ENCODE measurements at regions not wholly inside any gene's neighbourhood (a gene's known extent, or its start where the extent isn't known, plus 50 kb on each side); places are given as distances from the start of the nearest gene placed in this dataset.
"Not testable (repeated sequence)": the region's sequence is repeated elsewhere in the genome, so short reads cannot be mapped to it uniquely, and the experiment has no call there.

GRCh38 chr7:82624337-82624736 is 180.8 kb upstream of the CACNA2D1 start:
- DNase-seq, result no peak

DNA sequence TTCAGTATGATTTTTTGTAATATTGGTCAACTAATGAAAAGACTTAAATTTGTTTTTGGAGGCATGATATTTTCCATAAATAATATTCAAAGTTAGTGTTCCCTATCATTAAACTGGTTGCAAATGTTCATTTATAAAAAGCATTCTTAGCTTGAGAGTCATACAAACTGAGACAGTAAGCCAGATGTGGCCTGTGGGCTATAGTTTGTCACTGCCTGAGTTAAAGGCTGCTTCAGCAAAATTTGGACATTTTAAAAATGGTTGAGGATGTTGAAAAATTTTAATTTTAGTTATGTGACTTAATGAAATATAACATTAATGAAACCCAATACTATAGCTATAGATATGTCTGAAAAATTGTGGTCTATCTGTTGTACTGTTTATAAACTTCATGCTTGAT is 180.2 kb upstream of the CACNA2D1 start:
- DNase-seq, result no peak

DNA sequence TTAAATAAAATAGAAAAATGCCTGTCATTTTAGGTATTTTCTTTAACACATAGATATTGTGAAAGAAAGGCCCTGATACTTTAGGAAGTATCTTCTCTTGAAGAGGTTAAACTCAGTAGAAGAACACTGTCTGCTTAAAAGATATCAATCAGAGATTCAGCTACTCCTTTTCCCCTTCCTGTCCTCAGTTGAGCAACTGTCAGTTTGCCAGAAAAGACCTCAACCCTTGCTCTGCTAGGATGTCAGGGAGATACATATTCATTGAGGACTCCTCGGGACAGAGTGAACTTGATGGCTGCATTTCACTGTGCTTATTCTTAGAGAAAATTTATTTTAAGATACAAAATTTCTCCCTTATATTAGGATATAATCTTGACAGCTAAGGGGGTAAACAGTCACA is 173.6 kb upstream of the CACNA2D1 start:
- DNase-seq, result no peak

DNA sequence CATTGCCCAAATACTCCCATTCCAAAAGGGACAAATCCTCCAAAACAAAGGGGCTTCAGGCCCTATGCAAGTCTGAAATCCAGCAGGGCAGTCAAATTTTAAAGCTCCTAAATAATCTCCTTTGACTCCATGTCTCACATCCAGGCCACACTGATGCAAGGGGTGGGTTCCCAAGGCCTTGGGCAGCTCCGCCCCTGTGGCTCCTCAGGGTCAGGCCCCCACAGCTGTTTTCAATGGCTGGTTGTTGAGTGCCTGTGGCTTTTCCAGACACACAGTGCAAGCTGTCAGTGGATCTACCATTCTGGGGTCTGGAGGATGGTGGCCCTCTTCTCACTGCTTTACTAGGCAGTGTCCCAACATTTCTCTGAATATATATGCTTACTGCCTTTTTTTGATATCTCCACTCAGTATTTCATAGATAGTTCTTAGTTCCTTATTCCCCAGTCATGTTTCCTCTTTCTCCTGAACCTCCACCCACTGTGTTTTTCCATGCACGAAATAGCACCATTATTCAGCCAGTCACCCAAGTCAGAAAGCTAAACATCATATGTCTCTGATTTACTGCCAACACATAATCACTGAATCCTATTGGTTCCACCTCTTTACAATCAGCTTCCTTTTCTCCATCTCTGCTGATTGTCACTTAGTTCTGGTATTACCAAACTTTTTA is 172.6 kb upstream of the CACNA2D1 start:
- DNase-seq, result no peak

DNA sequence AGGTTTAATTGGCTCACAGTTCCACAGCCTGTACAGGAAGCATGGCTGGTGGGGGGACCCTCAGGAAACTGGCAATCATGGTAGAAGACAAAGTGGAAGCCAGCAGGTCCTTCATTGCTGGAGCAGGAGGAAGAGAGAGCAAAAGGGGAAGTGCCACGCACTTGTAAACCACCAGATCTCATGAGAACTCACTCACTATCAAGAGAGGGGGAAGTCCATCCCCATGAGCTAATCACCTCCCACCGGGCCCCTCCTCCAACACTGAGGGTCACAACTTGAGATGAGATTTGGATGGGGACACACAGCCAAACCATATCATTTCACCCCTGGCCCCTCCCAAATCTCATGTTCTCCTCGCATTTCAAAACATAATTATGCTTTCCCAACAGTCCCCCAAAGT is 171.9 kb upstream of the CACNA2D1 start:
- DNase-seq, result no peak

- no peak for DNase-seq
These were observed 166.2 kb upstream of the CACNA2D1 start for GRCh38 chr7:82609746-82610145.

DNA sequence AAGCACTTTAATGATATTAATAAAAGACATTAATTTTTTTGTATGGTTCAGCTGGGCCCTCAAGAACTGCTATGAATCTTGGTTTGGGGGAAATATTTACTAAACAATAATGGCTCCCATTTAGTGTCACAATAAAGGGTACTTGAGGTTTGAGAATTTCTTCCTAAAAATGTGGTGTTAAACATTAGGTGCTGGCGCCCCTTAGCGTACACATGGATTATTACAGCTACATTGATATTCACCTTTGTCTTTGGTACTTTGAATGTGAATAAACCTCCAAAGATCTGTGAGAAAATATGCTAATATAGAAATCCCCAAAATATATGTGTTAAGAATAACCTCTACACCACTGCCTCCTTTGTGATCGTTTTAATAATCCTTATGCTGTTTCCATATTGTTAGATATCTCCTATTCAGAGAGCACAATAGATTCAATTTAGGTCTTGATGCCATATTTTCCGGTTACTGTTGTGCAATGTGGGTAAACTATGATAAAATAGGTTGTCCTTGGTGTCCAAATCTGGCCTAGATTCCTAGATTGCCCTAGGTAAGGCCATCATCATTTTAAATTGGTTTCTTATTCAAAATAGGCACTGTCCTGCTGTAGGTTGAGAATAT is 161.8 kb upstream of the CACNA2D1 start:
- DNase-seq, result no peak

GRCh38 chr7:82602066-82602465 is 158.5 kb upstream of the CACNA2D1 start:
- no peak for DNase-seq

GRCh38 chr7:82600531-82600930 is 157.0 kb upstream of the CACNA2D1 start:
- no peak for DNase-seq

- no peak for DNase-seq
These were observed 156.3 kb upstream of the CACNA2D1 start for GRCh38 chr7:82599895-82600294.

DNA sequence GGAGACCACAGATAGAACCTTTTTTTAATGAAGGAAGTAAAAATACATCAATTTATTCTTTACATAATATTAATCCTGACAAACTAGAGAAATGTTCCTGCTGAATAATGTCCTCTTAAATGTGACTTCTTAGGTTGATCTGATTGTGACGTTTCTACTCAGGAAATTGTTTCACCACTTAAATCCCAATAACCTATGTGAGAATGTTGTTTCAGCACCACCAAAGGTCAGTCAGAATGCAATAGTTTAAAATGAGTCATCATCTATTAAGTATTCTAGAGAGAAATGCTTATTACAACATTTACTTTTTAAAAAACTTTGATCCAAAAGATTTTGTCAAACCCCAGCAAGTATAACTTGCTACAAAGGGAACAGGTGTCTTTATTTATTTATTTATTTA is 155.4 kb upstream of the CACNA2D1 start:
- DNase-seq, result no peak

DNA sequence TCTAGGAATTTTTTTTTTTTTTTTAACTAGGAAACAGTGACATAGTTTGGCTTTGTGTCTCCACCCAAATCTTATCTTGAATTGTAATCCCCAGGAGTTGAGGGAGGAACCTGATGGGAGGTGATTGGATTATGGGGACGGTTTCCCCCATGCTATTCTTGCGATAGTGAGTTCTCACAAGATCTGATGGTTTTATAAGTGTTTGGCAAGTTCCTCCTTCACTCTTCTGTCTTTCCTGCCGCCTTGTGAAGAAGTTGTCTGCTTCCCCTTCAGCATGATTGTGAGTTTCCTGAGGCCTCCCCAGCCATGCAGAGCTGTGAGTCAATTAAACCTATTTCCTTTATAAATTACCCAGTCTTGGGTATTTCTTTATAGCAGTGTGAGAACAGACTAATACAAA is 152.2 kb upstream of the CACNA2D1 start:
- not testable (repeated sequence) for DNase-seq

- no peak for DNase-seq
These were observed 151.6 kb upstream of the CACNA2D1 start for GRCh38 chr7:82595176-82595575.

DNA sequence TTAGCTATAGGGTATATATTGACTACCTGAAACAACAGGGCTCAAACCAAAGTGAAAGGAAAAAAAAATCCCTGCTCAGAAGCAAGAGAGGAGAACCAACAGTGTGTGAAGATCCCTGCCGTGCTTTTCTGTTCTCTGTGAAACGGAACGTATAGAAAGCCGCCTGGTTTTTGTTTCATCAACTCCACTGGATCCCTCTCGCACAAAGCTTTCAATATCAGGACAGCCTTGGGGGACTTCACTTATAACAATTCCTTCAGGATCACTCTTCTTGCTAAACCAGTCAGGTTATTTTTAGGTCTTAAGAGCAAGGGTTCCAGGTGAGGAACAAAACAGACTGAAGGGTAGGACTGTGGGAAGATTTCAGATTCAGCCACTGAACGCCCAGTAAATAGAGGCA is 151.1 kb upstream of the CACNA2D1 start:
- DNase-seq, result no peak

GRCh38 chr7:82593780-82594179 is 150.2 kb upstream of the CACNA2D1 start:
- no peak for DNase-seq

DNA sequence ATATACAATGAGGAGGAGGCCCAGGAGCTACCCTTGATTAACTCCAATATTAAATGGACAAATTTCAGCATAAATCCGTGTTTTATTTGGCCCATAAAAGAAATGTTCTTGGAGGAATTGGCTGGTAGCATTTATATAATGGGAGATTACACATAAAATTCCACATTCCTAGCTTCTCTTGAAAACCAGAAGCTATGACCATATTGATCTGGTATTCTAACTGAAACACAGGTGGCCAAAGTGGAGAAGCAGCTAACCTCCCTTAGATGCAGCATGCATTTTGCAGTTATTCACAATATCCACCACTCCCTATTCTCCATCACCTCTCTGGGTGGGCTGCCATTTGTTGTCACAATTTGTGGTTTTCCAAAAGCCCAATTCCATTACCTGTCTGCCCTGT is 148.8 kb upstream of the CACNA2D1 start:
- DNase-seq, result no peak

DNA sequence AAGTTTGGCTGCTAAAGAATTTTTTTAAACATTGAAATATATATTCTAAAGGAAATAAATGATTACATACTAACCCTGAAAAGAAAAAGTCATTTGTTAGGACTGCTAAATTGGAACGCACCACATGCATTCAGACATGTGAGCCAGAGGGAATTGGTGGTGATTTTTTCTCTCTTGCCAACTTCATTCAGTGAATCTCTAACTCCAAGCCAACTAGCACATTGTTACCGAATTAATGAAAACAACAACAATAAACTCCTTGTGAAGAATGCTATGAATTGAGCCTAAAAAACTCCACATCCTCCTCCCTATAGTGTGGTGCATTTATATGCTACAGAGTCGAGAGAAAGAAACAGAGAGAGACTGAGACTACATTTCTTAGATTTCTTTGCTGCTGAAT is 135.5 kb upstream of the CACNA2D1 start:
- no peak for DNase-seq

GRCh38 chr7:82578430-82578829 is 134.9 kb upstream of the CACNA2D1 start:
- no peak for DNase-seq

DNA sequence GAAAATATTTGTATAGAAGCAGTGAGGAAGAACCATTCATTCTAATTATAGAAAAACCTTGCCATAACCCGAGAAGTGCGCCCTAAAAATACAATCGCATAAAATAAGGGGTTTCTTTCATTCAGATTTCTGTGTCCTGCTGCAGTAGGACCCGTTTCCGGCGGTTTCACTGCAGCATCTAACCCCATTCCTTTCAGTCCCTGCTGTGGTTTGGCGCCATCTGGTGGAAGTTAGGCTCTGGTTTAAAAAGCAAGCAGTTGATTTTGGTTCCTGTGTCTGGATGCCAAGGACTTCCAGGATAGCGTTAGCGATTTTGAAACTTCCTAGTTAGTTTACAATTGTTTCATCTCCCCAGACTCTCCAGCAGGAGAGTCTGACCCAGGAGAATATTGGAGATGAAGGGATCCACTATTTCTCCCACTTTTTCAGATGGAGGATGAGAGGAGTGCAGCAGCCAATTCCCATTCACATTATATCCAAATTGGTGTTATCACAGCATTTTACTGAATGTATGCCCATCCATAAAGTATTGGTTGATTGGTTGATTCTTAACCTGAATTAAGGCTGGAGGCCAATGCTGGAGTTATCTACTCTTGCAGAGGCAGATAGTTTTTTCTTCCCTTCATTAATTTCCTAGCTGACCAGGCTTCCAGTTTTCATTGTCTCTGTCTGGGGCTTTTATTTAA is 128.8 kb upstream of the CACNA2D1 start:
- peak; percentile 45 for DNase-seq

GRCh38 chr7:82571047-82571446 is 127.5 kb upstream of the CACNA2D1 start:
- DNase-seq, result not testable (repeated sequence)

DNA sequence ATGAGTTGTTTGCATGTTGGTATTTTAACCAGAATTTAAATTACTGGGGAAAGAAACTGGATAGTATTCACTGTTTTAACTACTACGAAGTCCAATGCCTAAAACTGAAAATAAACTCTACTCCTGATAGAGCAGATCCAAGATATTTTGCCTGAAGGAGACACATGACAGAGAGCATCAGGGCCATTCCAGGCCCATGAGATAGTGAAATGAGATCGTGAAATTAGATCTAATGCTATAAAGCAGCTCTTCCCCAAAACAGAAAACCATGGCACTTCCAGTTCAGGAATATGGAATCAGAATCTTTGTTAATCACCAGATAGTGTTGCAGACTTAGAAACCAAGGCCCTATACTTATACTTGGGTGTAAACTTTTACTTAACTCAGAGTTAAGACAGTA is 124.3 kb upstream of the CACNA2D1 start:
- DNase-seq, result no peak

DNA sequence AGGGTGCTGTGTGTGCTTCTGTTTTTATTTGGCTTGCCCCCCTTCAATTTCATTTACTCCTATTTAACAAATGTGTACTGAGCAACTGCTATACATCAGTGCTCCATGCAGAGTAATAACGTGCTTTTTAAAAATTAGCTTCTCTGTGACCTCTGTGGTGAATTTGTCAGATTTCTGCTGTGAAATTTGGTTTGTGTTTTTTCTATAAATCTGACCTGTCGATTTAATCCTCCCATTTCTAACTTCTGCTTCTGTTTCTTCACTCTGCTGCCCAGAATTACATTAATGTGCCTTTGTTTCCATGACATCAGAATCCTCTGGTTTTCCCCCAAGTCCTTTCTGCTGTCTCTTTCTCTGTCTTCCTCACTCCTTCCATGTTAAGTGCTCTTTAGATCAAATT is 123.8 kb upstream of the CACNA2D1 start:
- no peak for DNase-seq

DNA sequence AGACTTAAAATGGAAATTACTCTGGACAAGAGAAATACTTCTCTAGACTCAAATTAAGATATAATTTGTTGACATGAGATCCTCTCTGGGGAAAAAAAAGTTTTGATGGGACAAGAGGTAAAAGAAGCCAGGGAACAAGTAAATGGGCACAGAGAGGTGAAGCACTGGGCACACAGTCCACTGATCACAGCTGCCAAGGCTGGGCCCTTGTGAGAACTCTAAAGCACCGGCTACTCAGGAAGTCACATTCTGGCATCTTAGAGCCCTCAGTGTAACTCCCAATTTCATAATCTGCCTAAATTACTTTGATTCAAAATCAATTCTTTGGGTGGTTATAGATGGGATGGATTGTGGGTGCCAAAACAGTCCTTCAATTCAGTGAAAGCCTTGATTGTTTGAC is 123.2 kb upstream of the CACNA2D1 start:
- no peak for DNase-seq

DNA sequence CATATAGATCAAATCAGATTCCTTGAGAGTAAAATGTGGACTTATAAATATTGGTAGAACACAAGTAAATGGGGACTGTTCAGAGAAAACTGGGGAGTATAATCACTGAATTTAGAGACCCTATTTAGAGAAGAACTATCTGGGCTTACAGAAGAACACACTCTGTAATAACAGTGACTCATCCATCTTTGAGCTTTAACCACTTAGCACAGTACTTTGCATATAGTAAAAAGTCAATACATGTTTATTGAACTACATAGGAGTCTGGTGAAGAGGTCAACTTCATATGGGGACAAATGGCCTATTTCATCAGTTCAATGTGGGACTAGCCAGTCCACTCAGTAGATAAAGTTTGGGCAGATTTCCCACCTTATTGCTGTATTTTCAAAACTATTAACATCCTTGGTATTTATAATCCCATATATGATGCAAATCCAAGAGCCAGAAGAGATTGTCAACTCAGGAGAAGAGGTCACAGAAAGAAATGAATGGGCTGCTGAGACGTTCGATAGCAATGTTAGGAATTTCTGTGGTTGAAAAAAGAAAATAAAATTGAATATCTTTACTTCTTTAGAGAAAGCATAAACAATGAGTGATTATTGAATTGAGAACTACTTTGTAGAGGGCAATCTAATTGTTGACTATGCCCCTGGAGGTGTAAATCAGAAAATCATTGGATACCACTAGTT is 119.3 kb upstream of the CACNA2D1 start:
- DNase-seq, result no peak

Measured in activated T-cell treated with anti-CD3 and anti-CD28 coated beads, Interleukin-2, amount 50 U/mL, for 1 hour (primary cell).